Astrocyte (in vitro differentiated cells and primary cell): ENCODE measurements at regions not wholly inside any gene's neighbourhood (a gene's known extent, or its start where the extent isn't known, plus 50 kb on each side); places are given as distances from the start of the nearest gene placed in this dataset.
A peak's percentile ranks its signal among the peaks of the same experiment; 100 is the strongest.

Experiments
- DNase-seq: peaks from one replicate; pipeline ENCODE4 v3.0.0-alpha.2; 2010; ENCODE audit warnings: low read depth
- FAIRE-seq: peaks from 2 replicates; lab custom pipeline; 2011; peaks lifted over from hg19 to GRCh38; lab: Jason Lieb, UNC
- H2AFZ ChIP-seq: 2 replicates; pipeline ENCODE4 v1.6.0; 2012; ENCODE audit warnings: low read depth, low read length, inconsistent platforms
- H3K27ac ChIP-seq: 2 replicates; pipeline ENCODE4 v1.5.1; 2011; ENCODE audit warnings: low read depth, low read length, inconsistent platforms
- H3K27me3 ChIP-seq: 2 replicates; pipeline ENCODE4 v1.6.0; 2011; ENCODE audit warnings: low read length, inconsistent platforms; ENCODE audit not compliant: insufficient read depth
- H3K36me3 ChIP-seq: 2 replicates; pipeline ENCODE4 v1.5.1; 2011; ENCODE audit warnings: low read length, inconsistent platforms; ENCODE audit not compliant: insufficient read depth
- H3K4me1 ChIP-seq: 2 replicates; pipeline ENCODE4 v1.5.1; 2011; ENCODE audit warnings: low read length, inconsistent platforms; ENCODE audit not compliant: insufficient read depth
- H3K4me2 ChIP-seq: 2 replicates; pipeline ENCODE4 v1.6.0; 2012; ENCODE audit warnings: low read length, inconsistent platforms
- H3K4me3 ChIP-seq: 2 replicates; pipeline ENCODE4 v1.5.1; 2011; ENCODE audit warnings: low read depth, mild to moderate bottlenecking, low read length, inconsistent platforms; ENCODE audit not compliant: insufficient read depth
- H3K79me2 ChIP-seq: 2 replicates; pipeline ENCODE4 v1.6.0; 2012; ENCODE audit warnings: mild to moderate bottlenecking, low read length, inconsistent platforms; ENCODE audit not compliant: insufficient read depth
- H3K9ac ChIP-seq: 2 replicates; pipeline ENCODE4 v1.6.0; 2012; ENCODE audit warnings: mild to moderate bottlenecking, low read length, inconsistent platforms
- H3K9me3 ChIP-seq: 2 replicates; pipeline ENCODE4 v1.5.1; 2012; ENCODE audit warnings: low read depth, mild to moderate bottlenecking, low read length, inconsistent platforms; ENCODE audit not compliant: insufficient read depth
- H4K20me1 ChIP-seq: 2 replicates; pipeline ENCODE4 v1.6.0; 2012; ENCODE audit warnings: low read length, inconsistent platforms; ENCODE audit not compliant: insufficient read depth
- H3K27ac Mint-ChIP-seq: one replicate; pipeline ENCODE4 v1.8.0; 2021; ENCODE audit warnings: mild to moderate bottlenecking, mixed read lengths; ENCODE audit not compliant: unreplicated experiment
- H3K27me3 Mint-ChIP-seq: one replicate; pipeline ENCODE4 v1.8.0; 2021; ENCODE audit warnings: low read depth, mixed read lengths; ENCODE audit not compliant: unreplicated experiment
- H3K36me3 Mint-ChIP-seq: one replicate; pipeline ENCODE4 v1.8.0; 2021; ENCODE audit warnings: low read depth, mixed read lengths; ENCODE audit not compliant: unreplicated experiment
- H3K4me1 Mint-ChIP-seq: one replicate; pipeline ENCODE4 v1.8.0; 2021; ENCODE audit warnings: low read depth, mixed read lengths; ENCODE audit not compliant: unreplicated experiment
- H3K4me3 Mint-ChIP-seq: one replicate; pipeline ENCODE4 v1.8.0; 2021; ENCODE audit warnings: mild to moderate bottlenecking, moderate library complexity, mixed read lengths; ENCODE audit not compliant: unreplicated experiment
- H3K9me3 Mint-ChIP-seq: one replicate; pipeline ENCODE4 v1.8.0; 2021; ENCODE audit warnings: mild to moderate bottlenecking, mixed read lengths; ENCODE audit not compliant: unreplicated experiment
- EZH2 ChIP-seq: IDR thresholded peaks from 2 replicates; pipeline ENCODE4 v1.6.1; 2012; ENCODE audit warnings: mild to moderate bottlenecking, low read length, inconsistent platforms; ENCODE audit not compliant: insufficient read depth
- TF ChIP-seq, protein P1 (sequence below): IDR thresholded peaks from 2 replicates; pipeline ENCODE4 v1.5.1; 2011; ENCODE audit warnings: low read depth, mild to moderate bottlenecking, inconsistent platforms, low read length, moderate library complexity; ENCODE audit not compliant: insufficient read depth

DNA sequence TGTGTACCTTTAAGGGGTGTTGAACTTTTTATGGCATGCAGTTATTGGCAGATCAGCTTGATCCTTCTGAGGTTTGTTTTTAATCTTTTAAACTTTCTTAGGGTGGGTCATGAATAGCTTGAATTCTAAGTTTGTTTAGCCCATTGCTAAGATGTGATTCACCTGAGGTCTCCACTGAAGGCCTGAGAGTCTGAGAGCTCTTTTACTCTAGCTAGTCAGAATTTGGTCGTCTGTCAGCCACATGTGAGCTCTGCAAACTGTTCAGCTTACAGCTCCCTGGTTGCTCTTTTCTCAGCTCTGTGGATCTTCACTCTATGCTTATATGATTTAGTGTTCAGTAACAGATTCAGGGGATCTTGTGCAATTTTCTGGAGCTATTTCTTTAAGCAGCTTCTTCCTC lies 161.3 kb downstream of the ABHD5 start:
- Histone ChIP-seq H3K36me3 (no peaks in the 10 kb centered on the region), H3K27me3 (no peaks in the 10 kb centered on the region), H3K4me1 (peaks cover 5% of the 10 kb centered on the region), H4K20me1 (no peaks in the 10 kb centered on the region), H3K9me3 (no peaks in the 10 kb centered on the region), H3K27ac (peak overlapping the region; percentile 3), H3K9ac (peak overlapping the region; percentile 32), H3K79me2 (no peaks in the 10 kb centered on the region), H2AFZ (no peak overlapping the region), H3K4me2 (peak overlapping the region; percentile 37), H3K4me3 (no peak overlapping the region)
- peaks cover 2% of the 10 kb centered on the region for H3K36me3 Mint-ChIP-seq
- no peaks in the 10 kb centered on the region for H3K27me3 Mint-ChIP-seq
- peaks cover 29% of the 10 kb centered on the region for H3K4me1 Mint-ChIP-seq
- FAIRE-seq (peak; percentile 9), DNase-seq (peak; percentile 50)
- no peak overlapping the region for H3K4me3 Mint-ChIP-seq
- peak overlapping the region; percentile 70 for H3K27ac Mint-ChIP-seq
- H3K9me3 Mint-ChIP-seq: peaks cover 14% of the 10 kb centered on the region
- TF ChIP-seq, protein P1, sequence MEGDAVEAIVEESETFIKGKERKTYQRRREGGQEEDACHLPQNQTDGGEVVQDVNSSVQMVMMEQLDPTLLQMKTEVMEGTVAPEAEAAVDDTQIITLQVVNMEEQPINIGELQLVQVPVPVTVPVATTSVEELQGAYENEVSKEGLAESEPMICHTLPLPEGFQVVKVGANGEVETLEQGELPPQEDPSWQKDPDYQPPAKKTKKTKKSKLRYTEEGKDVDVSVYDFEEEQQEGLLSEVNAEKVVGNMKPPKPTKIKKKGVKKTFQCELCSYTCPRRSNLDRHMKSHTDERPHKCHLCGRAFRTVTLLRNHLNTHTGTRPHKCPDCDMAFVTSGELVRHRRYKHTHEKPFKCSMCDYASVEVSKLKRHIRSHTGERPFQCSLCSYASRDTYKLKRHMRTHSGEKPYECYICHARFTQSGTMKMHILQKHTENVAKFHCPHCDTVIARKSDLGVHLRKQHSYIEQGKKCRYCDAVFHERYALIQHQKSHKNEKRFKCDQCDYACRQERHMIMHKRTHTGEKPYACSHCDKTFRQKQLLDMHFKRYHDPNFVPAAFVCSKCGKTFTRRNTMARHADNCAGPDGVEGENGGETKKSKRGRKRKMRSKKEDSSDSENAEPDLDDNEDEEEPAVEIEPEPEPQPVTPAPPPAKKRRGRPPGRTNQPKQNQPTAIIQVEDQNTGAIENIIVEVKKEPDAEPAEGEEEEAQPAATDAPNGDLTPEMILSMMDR: no peak
- no peak for TF ChIP-seq EZH2

DNA sequence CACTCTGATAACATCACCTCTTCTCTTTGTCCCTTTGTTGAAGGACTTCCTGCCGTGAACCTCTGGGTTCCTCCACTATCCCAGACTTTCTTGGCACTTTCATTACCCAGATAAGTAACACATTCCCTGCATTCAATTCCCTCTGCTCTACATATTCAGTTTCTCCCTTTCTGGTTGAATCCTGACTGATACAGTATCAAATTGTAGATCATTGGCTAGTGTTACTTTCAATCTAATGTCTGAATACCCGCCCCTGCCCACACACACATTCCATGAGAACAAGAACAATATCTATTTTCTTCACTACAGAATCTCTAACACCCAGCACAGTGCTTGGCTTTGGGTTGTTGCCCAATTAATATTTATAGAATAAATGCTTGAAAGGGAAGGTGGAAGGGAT lies 163.5 kb downstream of the ABHD5 start:
- DNase-seq (peak; percentile 30), FAIRE-seq (no peak)
- Histone ChIP-seq H3K4me3 (no peak overlapping the region), H3K4me1 (peaks cover 18% of the 10 kb centered on the region), H3K27me3 (no peaks in the 10 kb centered on the region), H4K20me1 (no peaks in the 10 kb centered on the region), H3K9me3 (no peaks in the 10 kb centered on the region), H3K27ac (no peak overlapping the region), H3K9ac (no peak overlapping the region), H3K36me3 (no peaks in the 10 kb centered on the region), H3K4me2 (no peak overlapping the region), H3K79me2 (no peaks in the 10 kb centered on the region), H2AFZ (no peak overlapping the region)
- Mint-ChIP-seq H3K4me3 (peak overlapping the region; percentile 47), H3K27me3 (peaks cover 1% of the 10 kb centered on the region), H3K36me3 (no peaks in the 10 kb centered on the region), H3K27ac (peak overlapping the region; percentile 70), H3K9me3 (peaks cover 2% of the 10 kb centered on the region), H3K4me1 (peaks cover 45% of the 10 kb centered on the region)
- no peak for TF ChIP-seq EZH2

DNA sequence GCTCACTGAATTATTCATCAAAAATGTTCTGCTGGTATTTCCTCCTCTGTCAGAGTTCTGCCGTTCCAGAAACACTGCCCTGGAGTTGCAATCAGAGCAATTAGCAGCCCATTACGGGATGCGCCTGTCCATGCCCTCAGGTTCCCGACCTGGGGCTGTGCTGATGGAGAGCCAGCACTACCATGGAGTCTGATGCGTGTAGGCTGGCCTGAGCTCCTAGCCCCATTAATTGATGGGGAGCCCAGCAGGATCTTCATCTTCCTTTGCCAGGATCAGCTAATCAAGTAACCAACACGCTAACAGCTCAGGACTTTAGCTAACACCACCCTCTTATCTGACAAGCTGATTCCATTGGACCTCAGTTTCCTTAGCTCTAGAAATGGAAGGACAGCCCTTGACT lies 164.2 kb downstream of the ABHD5 start:
- Mint-ChIP-seq H3K4me3 (no peak overlapping the region), H3K36me3 (no peaks in the 10 kb centered on the region), H3K27me3 (peaks cover 1% of the 10 kb centered on the region), H3K27ac (no peak overlapping the region), H3K4me1 (peaks cover 45% of the 10 kb centered on the region), H3K9me3 (no peaks in the 10 kb centered on the region)
- no peak overlapping the region for H2AFZ ChIP-seq
- DNase-seq (no peak), FAIRE-seq (no peak)
- no peaks in the 10 kb centered on the region for H4K20me1 ChIP-seq
- H3K27ac ChIP-seq: no peak overlapping the region
- H3K4me3 ChIP-seq: no peak overlapping the region
- H3K9me3 ChIP-seq: no peaks in the 10 kb centered on the region
- TF ChIP-seq, protein P1: no peak
- TF ChIP-seq EZH2: no peak
- H3K36me3 ChIP-seq: no peaks in the 10 kb centered on the region
- H3K79me2 ChIP-seq: no peaks in the 10 kb centered on the region
- H3K9ac ChIP-seq: no peak overlapping the region
- H3K4me2 ChIP-seq: no peak overlapping the region
- H3K27me3 ChIP-seq: no peaks in the 10 kb centered on the region
- H3K4me1 ChIP-seq: peaks cover 18% of the 10 kb centered on the region
